Endothelial cell of umbilical vein (primary cell): ENCODE measurements at regions not wholly inside any gene's neighbourhood (a gene's known extent, or its start where the extent isn't known, plus 50 kb on each side); places are given as distances from the start of the nearest gene placed in this dataset.

Experiments
- BruUV-seq: library from RNA; stranded (reverse); fragments of 400-500 nt; replicated peaks from 2 replicates; lab custom pipeline; 2021; lab: Mats Ljungman, UMichigan
- CTCF ChIA-PET: fragments of 300-600, 350-600 bp; sonication (Branson Sonifier 250); formaldehyde crosslinking; loops from one replicate; lab custom pipeline; 2021; ENCODE audit warnings: antibody characterized with exemption, inconsistent platforms; lab: Charles Lee
- POLR2A ChIA-PET: fragments of 300-600, 350-600 bp; sonication (Branson Sonifier 250); formaldehyde crosslinking; loops from one replicate; lab custom pipeline; 2021; ENCODE audit warnings: antibody characterized with exemption, inconsistent platforms; lab: Charles Lee
- DNase-seq: peaks from one replicate; pipeline ENCODE4 v3.0.0-alpha.2; 2011; ENCODE audit warnings: low read depth, low spot score
- FAIRE-seq: peaks from 2 replicates; lab custom pipeline; 2011; peaks lifted over from hg19 to GRCh38; lab: Jason Lieb, UNC
- H2AFZ ChIP-seq: 2 replicates; pipeline ENCODE4 v1.6.0; 2012; ENCODE audit warnings: low read depth, low read length, control low read depth, inconsistent platforms
- H3K27ac ChIP-seq: 2 replicates; pipeline ENCODE4 v1.5.1; 2011; ENCODE audit warnings: low read depth, mild to moderate bottlenecking, control low read depth, low read length, moderate library complexity; ENCODE audit not compliant: insufficient read depth
- H3K27me3 ChIP-seq, 2 experiments: 2 replicates each; pipeline versions ENCODE4 v1.6.0 to v1.6.1; 2011; ENCODE audit warnings: low read length in 2 of 2, mixed read lengths in 1 of 2; ENCODE audit not compliant: control insufficient read depth in 2 of 2, insufficient read depth in 2 of 2
- H3K36me3 ChIP-seq, 2 experiments: 2 replicates in 1 of 2; 3 replicates in 1 of 2; pipeline ENCODE4 v1.5.1; 2011; ENCODE audit warnings: low read length in 2 of 2, mild to moderate bottlenecking in 1 of 2, moderate library complexity in 1 of 2; ENCODE audit not compliant: control insufficient read depth in 2 of 2, insufficient read depth in 2 of 2; ENCODE audit errors: extremely low read depth in 1 of 2
- H3K4me1 ChIP-seq: 3 replicates; pipeline ENCODE4 v1.5.1; 2011; ENCODE audit warnings: mild to moderate bottlenecking, low read length; ENCODE audit not compliant: control insufficient read depth, insufficient read depth; ENCODE audit errors: extremely low read depth
- H3K4me2 ChIP-seq: 2 replicates; pipeline ENCODE4 v1.6.1; 2011; ENCODE audit warnings: low read length, control low read depth, mixed read lengths; ENCODE audit not compliant: insufficient read depth
- H3K4me3 ChIP-seq, 3 experiments: fragments of 200-600 bp in 1 of 3; sonication (generic), shearing (Covaris generic) in 1 of 3; replicated peaks in 1 of 3; 2 replicates each; pipeline ENCODE4 v1.5.1; 2011 to 2016; ENCODE audit warnings: control low read depth in 3 of 3, low read length in 3 of 3, mild to moderate bottlenecking in 2 of 3, inconsistent platforms in 1 of 3, low read depth in 1 of 3, moderate library complexity in 1 of 3; ENCODE audit not compliant: insufficient read depth in 1 of 3
- H3K79me2 ChIP-seq: 2 replicates; pipeline ENCODE4 v1.6.0; 2012; ENCODE audit warnings: low read length, inconsistent platforms; ENCODE audit not compliant: control insufficient read depth, insufficient read depth
- H3K9ac ChIP-seq: replicated peaks from 2 replicates; pipeline ENCODE3; 2011; ENCODE audit warnings: low read length, control low read depth; ENCODE audit not compliant: insufficient read depth; ENCODE audit errors: extremely low read depth
- H3K9me1 ChIP-seq: replicated peaks from 3 replicates; pipeline ENCODE4 v1.6.0; 2011; ENCODE audit warnings: mild to moderate bottlenecking, low read length; ENCODE audit not compliant: control insufficient read depth, insufficient read depth; ENCODE audit errors: extremely low read depth
- H3K9me3 ChIP-seq: replicated peaks from 2 replicates; pipeline ENCODE4 v1.5.1; 2012; ENCODE audit warnings: low read length, inconsistent platforms; ENCODE audit not compliant: control insufficient read depth, insufficient read depth
- H4K20me1 ChIP-seq: replicated peaks from 2 replicates; pipeline ENCODE3; 2011; ENCODE audit warnings: mild to moderate bottlenecking, low read length; ENCODE audit not compliant: control insufficient read depth, insufficient read depth; ENCODE audit errors: extremely low read depth
- CTCF ChIP-seq, 2 donors: IDR thresholded peaks; 1 replicate in 1 of 2; 2 replicates in 1 of 2; pipeline ENCODE4 v1.5.1; 2011; ENCODE audit warnings: low read length in 2 of 2, mild to moderate bottlenecking in 2 of 2, moderate library complexity in 2 of 2, control low read depth in 1 of 2, inconsistent platforms in 1 of 2, low read depth in 1 of 2; ENCODE audit not compliant: insufficient read depth in 1 of 2; ENCODE audit errors: extremely low read depth in 1 of 2
- EZH2 ChIP-seq: IDR thresholded peaks from 2 replicates; pipeline ENCODE4 v1.6.1; 2012; ENCODE audit warnings: borderline replicate concordance, low read depth, mild to moderate bottlenecking, moderate library complexity, low read length, inconsistent platforms; ENCODE audit not compliant: severe bottlenecking
- FOS ChIP-seq: IDR thresholded peaks from 2 replicates; pipeline ENCODE4 v1.6.1; 2011; ENCODE audit warnings: mild to moderate bottlenecking, low read length, moderate library complexity, borderline replicate concordance; ENCODE audit not compliant: insufficient read depth
- GATA2 ChIP-seq: IDR thresholded peaks from 2 replicates; pipeline ENCODE4 v1.7.0; 2011; ENCODE audit warnings: low read depth, mild to moderate bottlenecking, moderate library complexity, mixed read lengths, low read length; ENCODE audit not compliant: insufficient read length, insufficient read depth
- JUN ChIP-seq: IDR thresholded peaks from 2 replicates; pipeline ENCODE4 v1.6.1; 2011; ENCODE audit warnings: borderline replicate concordance, low read depth; ENCODE audit not compliant: insufficient read length, insufficient read depth
- MAX ChIP-seq: IDR thresholded peaks from 2 replicates; pipeline ENCODE4 v1.6.1; 2011; ENCODE audit not compliant: insufficient read depth, insufficient read length
- MYC ChIP-seq: IDR thresholded peaks from one replicate; pipeline ENCODE4 v1.6.1; 2011; ENCODE audit warnings: mild to moderate bottlenecking, low read depth, low read length
- POLR2A ChIP-seq: IDR thresholded peaks from 2 replicates; pipeline ENCODE4 v1.6.1; 2012; ENCODE audit warnings: low read depth, mild to moderate bottlenecking, control low read depth, low read length
- POLR2AphosphoS5 ChIP-seq: IDR thresholded peaks from 2 replicates; pipeline ENCODE4 v1.6.1; 2012; ENCODE audit warnings: low read depth, mild to moderate bottlenecking, control low read depth, low read length, moderate library complexity; ENCODE audit not compliant: insufficient read depth
- dilution Hi-C: fragments of 300-500 bp; cut with MboI; formaldehyde crosslinking; loops from one replicate; pipeline ENCODE4 v1.15.0; 2019; ENCODE audit warnings: low sequenced_read_pairs; ENCODE audit not compliant: extremely low pct_ligation_motif_present
- intact Hi-C: fragments of 100-400 bp; cut with micrococcal nuclease; formaldehyde crosslinking; loops from one replicate; pipeline ENCODE4 v1.10.0; 2022

- no peaks in the 10 kb centered on the region for H4K20me1 ChIP-seq
- H3K4me3 ChIP-seq: no peak overlapping the region
- no peak overlapping the region for H3K9ac ChIP-seq
- TF ChIP-seq POLR2A (no peak), POLR2AphosphoS5 (no peak), CTCF (IDR thresholded peaks at IDR 0.05; ENCODE audit: extremely low read depth in 1 of 2, insufficient read depth in 1 of 2, low read depth in 1 of 2, low read length in 2 of 2) (no peak), GATA2 (no peak), MYC (no peak), MAX (no peak), EZH2 (no peak), FOS (no peak), JUN (no peak)
- no peak for DNase-seq
- no peaks in the 10 kb centered on the region for H3K9me3 ChIP-seq
- H3K9me1 ChIP-seq: no peaks in the 10 kb centered on the region
- intact Hi-C loops (no loop called here), dilution Hi-C loops (no loop called here)
- POLR2A ChIA-PET: no interaction called here
- H3K4me2 ChIP-seq: peak overlapping the region; percentile 51
- H3K36me3 ChIP-seq: no peaks in the 10 kb centered on the region
- no peak overlapping the region for H2AFZ ChIP-seq
- no TSS peak for BruUV-seq
- H3K79me2 ChIP-seq: no peaks in the 10 kb centered on the region
- FAIRE-seq: no peak
- H3K27me3 ChIP-seq: no peaks in the 10 kb centered on the region
- H3K4me1 ChIP-seq: peaks cover 33% of the 10 kb centered on the region
- H3K27ac ChIP-seq: peak overlapping the region; percentile 34
- CTCF ChIA-PET: interaction anchor here (1.3 to 1.9 kb wide), 5 partner anchors 9 to 238 kb away, joined by 3 to 8 read pairs (median 4); no protein-coding TSS in a partner anchor
These were observed 54.6 kb upstream of the MAP4K3 start for GRCh38 chr2:39491653-39492052.
